Keratinocyte (primary cell): ENCODE measurements at regions not wholly inside any gene's neighbourhood (a gene's known extent, or its start where the extent isn't known, plus 50 kb on each side); places are given as distances from the start of the nearest gene placed in this dataset.

Experiments used
- CTCF ChIP-seq, 3 experiments: IDR thresholded peaks in 1 of 3; conservative IDR thresholded peaks in 1 of 3; optimal IDR thresholded peaks in 1 of 3; 2 replicates in 2 of 3; 3 replicates in 1 of 3; pipeline versions ENCODE3 to v1.5.1; 2011; ENCODE audit warnings: low read length in 3 of 3, mild to moderate bottlenecking in 3 of 3, moderate library complexity in 2 of 3, control low read depth in 1 of 3, inconsistent platforms in 1 of 3; ENCODE audit not compliant: insufficient read depth in 2 of 3; ENCODE audit errors: extremely low read depth in 1 of 3
- EZH2 ChIP-seq: IDR thresholded peaks from one replicate; pipeline ENCODE4 v1.6.1; 2012; ENCODE audit warnings: inconsistent platforms, mild to moderate bottlenecking, low read length, moderate library complexity

GRCh38 chr11:112828421-112828820, 132.8 kb upstream of the NCAM1 start:
- TF ChIP-seq CTCF (optimal IDR thresholded peaks at IDR 0.05 in 1 of 3, IDR thresholded peaks at IDR 0.05 in 1 of 3, conservative IDR thresholded peaks at IDR 0.05 in 1 of 3; ENCODE audit: extremely low read depth in 1 of 3, insufficient read depth in 2 of 3, low read length in 3 of 3) (no peak), EZH2 (no peak)
